ENCODE measurements at regions not wholly inside any gene's neighbourhood (a gene's known extent, or its start where the extent isn't known, plus 50 kb on each side); places are given as distances from the start of the nearest gene placed in this dataset.

- TF ChIP-seq CREB1 (IDR thresholded peaks at IDR 0.05; ENCODE audit: low read depth) (no peak), MAX (IDR thresholded peaks at IDR 0.05; ENCODE audit: low read depth, low read length) (no peak), BHLHE40 (IDR thresholded peaks at IDR 0.05; ENCODE audit: borderline replicate concordance in 1 of 2, low read depth in 2 of 2, low read length in 1 of 2) (no peak), EGR1 (IDR thresholded peaks at IDR 0.05; ENCODE audit: borderline replicate concordance in 1 of 2, low read depth in 2 of 2, low read length in 2 of 2) (no peak)
Measured at GRCh38 chr6:15819841-15820240, 157.0 kb upstream of the DTNBP1 start.

All from GM12878 (cell line).